Esophagus squamous epithelium (tissue), 5 donors: ENCODE measurements at regions not wholly inside any gene's neighbourhood (a gene's known extent, or its start where the extent isn't known, plus 50 kb on each side); places are given as distances from the start of the nearest gene placed in this dataset.
"Not testable (repeated sequence)": the region's sequence is repeated elsewhere in the genome, so short reads cannot be mapped to it uniquely, and the experiment has no call there.

ENCODE experiments used
- DNase-seq: peaks from one replicate; lab custom pipeline; 2025; lab: John Stamatoyannopoulos, UW
- H3K27ac ChIP-seq, 4 donors: fragments of 200-600 bp; sonication (generic); one replicate each; pipeline ENCODE4 v1.5.1; 2016 to 2019; ENCODE audit warnings: mild to moderate bottlenecking in 1 of 4
- H3K27me3 ChIP-seq, 4 donors: fragments of 200-600 bp; sonication (generic); 1 replicate in 3 of 4; 2 replicates in 1 of 4; pipeline versions ENCODE4 v1.5.1 to v1.6.0; 2017 to 2021; ENCODE audit warnings: antibody characterized with exemption in 1 of 4
- H3K36me3 ChIP-seq, 3 donors: fragments of 200-600 bp; sonication (generic); one replicate each; pipeline ENCODE4 v1.5.1; 2016 to 2019
- H3K4me1 ChIP-seq, 3 donors: fragments of 200-600 bp; sonication (generic); one replicate each; pipeline ENCODE4 v1.5.1; 2017 to 2019
- H3K4me3 ChIP-seq, 4 donors: fragments of 200-600 bp; sonication (generic); 1 replicate in 3 of 4; 2 replicates in 1 of 4; pipeline ENCODE4 v1.5.1; 2016 to 2019; ENCODE audit warnings: mild to moderate bottlenecking in 2 of 4, moderate library complexity in 1 of 4
- H3K9me3 ChIP-seq, 3 donors: fragments of 200-600 bp; sonication (generic); one replicate each; pipeline ENCODE4 v1.5.1; 2016 to 2019
- POLR2A ChIP-seq, 4 donors: fragments of 450-650 bp; IDR thresholded peaks; one replicate each; pipeline ENCODE4 v1.6.1; 2017; ENCODE audit warnings: antibody characterized with exemption in 4 of 4, mild to moderate bottlenecking in 4 of 4, moderate library complexity in 3 of 4
- WGBS, 2 donors: methylation state at CpG; one replicate each; pipeline ENCODE4 v1.1.5; 2018; 5-methylcytosine and 5-hydroxymethylcytosine counted together
- intact Hi-C: fragments of 100-400 bp; cut with DNase I; formaldehyde crosslinking; loops from one replicate; pipeline ENCODE4 v1.15.0; 2022
- TF ChIP-seq, protein P1 (sequence below), 6 experiments: fragments of 450-650 bp in 4 of 6; fragments of 200-600 bp in 2 of 6; sonication (generic) in 2 of 6; IDR thresholded peaks; one replicate each; pipeline ENCODE4 v1.5.1; 2016 to 2019; ENCODE audit warnings: antibody characterized with exemption in 6 of 6, mild to moderate bottlenecking in 4 of 6, moderate library complexity in 4 of 6
- donor health status: DM: yes; HTN: yes; CAD: no.

GRCh38 chr7:52547308-52547910 lies 488.0 kb upstream of the POM121L12 start:
- no peaks in the 10 kb centered on the region for H3K36me3 ChIP-seq
- no peak overlapping the region for H3K27ac ChIP-seq
- DNase-seq, result no peak
- H3K9me3 ChIP-seq, result no peaks in the 10 kb centered on the region
- no peaks in the 10 kb centered on the region for H3K4me1 ChIP-seq
- no peak for TF ChIP-seq POLR2A (IDR thresholded peaks at IDR 0.05)
- TF ChIP-seq, protein P1, sequence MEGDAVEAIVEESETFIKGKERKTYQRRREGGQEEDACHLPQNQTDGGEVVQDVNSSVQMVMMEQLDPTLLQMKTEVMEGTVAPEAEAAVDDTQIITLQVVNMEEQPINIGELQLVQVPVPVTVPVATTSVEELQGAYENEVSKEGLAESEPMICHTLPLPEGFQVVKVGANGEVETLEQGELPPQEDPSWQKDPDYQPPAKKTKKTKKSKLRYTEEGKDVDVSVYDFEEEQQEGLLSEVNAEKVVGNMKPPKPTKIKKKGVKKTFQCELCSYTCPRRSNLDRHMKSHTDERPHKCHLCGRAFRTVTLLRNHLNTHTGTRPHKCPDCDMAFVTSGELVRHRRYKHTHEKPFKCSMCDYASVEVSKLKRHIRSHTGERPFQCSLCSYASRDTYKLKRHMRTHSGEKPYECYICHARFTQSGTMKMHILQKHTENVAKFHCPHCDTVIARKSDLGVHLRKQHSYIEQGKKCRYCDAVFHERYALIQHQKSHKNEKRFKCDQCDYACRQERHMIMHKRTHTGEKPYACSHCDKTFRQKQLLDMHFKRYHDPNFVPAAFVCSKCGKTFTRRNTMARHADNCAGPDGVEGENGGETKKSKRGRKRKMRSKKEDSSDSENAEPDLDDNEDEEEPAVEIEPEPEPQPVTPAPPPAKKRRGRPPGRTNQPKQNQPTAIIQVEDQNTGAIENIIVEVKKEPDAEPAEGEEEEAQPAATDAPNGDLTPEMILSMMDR (IDR thresholded peaks at IDR 0.05), result no peak
- no peak overlapping the region for H3K4me3 ChIP-seq
- WGBS, 2 donors, result 66 to 74% methylated on average over 8 of the region's 8 CpGs
- intact Hi-C loops, result no loop called here
- no peaks in the 10 kb centered on the region for H3K27me3 ChIP-seq

DNA sequence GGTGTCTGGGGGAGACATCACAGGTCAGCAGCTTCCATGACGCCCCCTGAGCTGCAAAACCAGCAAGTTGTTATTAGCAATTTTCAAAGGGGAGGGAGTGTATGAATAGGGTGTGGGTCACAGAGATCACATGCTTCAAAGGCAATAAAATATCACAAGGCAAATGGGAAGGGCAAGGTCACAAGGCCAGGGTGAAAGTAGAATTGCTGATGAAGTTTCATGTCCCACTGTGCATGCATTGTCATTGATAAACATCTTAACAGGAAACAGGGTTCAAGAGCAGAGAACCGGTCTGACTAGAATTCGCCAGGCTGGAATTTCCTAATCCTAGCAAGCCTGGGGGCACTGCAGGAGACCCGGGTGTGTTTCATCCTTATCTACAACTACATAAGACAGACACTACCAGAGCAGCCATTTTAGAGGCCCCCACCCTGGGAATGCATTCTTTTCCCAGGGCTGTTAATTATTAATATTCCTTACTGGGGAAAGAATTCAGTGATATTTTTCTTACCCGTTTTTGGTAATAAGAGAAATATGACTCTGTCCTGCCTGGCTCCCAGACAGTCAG lies 494.2 kb upstream of the POM121L12 start:
- H3K4me3 ChIP-seq, H3K9me3 ChIP-seq, H3K27me3 ChIP-seq, H3K36me3 ChIP-seq, H3K27ac ChIP-seq, intact Hi-C loops, DNase-seq, H3K4me1 ChIP-seq: not testable (repeated sequence)
- 40 to 47% methylated on average over 5 of the region's 5 CpGs for WGBS, 2 donors

- peaks cover 0 to 7% (median 0%) of the 10 kb centered on the region in 3 donors for H3K9me3 ChIP-seq
- intact Hi-C loops, result no loop called here
- TF ChIP-seq POLR2A (IDR thresholded peaks at IDR 0.05), result no peak
- TF ChIP-seq, protein P1 (IDR thresholded peaks at IDR 0.05), result no peak
- H3K4me3 ChIP-seq, result no peak overlapping the region
- WGBS, 2 donors, result 55 to 61% methylated on average over 2 of the region's 2 CpGs
- no peaks in the 10 kb centered on the region for H3K4me1 ChIP-seq
- no peak overlapping the region for H3K27ac ChIP-seq
- H3K36me3 ChIP-seq, result no peaks in the 10 kb centered on the region
- no peak for DNase-seq
- H3K27me3 ChIP-seq, result no peaks in the 10 kb centered on the region
Measured at GRCh38 chr7:52540041-52540440, 495.4 kb upstream of the POM121L12 start.

- no peak for DNase-seq
- no peaks in the 10 kb centered on the region for H3K4me1 ChIP-seq
- H3K9me3 ChIP-seq, result peaks cover 0 to 7% (median 0%) of the 10 kb centered on the region in 3 donors
- no peaks in the 10 kb centered on the region for H3K27me3 ChIP-seq
- WGBS, 2 donors, result 69 to 79% methylated on average over 3 of the region's 3 CpGs
- intact Hi-C loops, result no loop called here
- no peaks in the 10 kb centered on the region for H3K36me3 ChIP-seq
- TF ChIP-seq POLR2A (IDR thresholded peaks at IDR 0.05), result no peak
- TF ChIP-seq, protein P1 (IDR thresholded peaks at IDR 0.05), result no peak
- H3K27ac ChIP-seq, result no peak overlapping the region
- no peak overlapping the region for H3K4me3 ChIP-seq
Measured at GRCh38 chr7:52539414-52539813, 496.0 kb upstream of the POM121L12 start.

DNA sequence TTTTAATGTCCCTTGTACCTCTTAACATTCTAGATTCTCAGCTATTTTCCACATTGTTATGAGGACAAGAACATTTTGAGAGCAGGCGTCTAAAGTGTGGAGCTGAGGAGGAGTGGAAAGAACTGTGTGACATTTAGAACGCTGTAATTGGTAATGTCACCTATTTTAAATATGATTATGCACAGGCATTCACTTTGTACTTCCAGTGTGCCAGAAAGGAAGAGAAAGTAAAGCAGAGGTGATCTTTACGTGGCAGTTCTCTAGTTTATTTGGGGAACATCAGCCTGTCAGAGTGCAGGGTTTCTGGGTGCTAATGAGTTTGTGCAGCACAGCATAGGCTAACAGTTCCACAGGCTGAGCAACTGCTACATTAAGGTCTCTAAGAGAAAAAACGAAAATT lies 498.4 kb upstream of the POM121L12 start:
- Histone ChIP-seq H3K36me3 (no peaks in the 10 kb centered on the region), H3K27me3 (no peaks in the 10 kb centered on the region), H3K4me3 (no peak overlapping the region), H3K4me1 (no peaks in the 10 kb centered on the region), H3K9me3 (peaks cover 0 to 7% (median 0%) of the 10 kb centered on the region in 3 donors), H3K27ac (no peak overlapping the region)
- intact Hi-C loops, result no loop called here
- 46 to 59% methylated on average over 4 of the region's 4 CpGs for WGBS, 2 donors
- DNase-seq, result no peak
- TF ChIP-seq, protein P1 (IDR thresholded peaks at IDR 0.05), result no peak
- no peak for TF ChIP-seq POLR2A (IDR thresholded peaks at IDR 0.05)
